Fibroblast of the aortic adventitia (primary cell): ENCODE measurements at regions not wholly inside any gene's neighbourhood (a gene's known extent, or its start where the extent isn't known, plus 50 kb on each side); places are given as distances from the start of the nearest gene placed in this dataset.

Source experiments
- DNase-seq: peaks from one replicate; pipeline ENCODE4 v3.0.0-alpha.2; 2010; ENCODE audit warnings: low read depth
- H3K4me3 ChIP-seq: 2 replicates; pipeline ENCODE4 v1.5.1; 2011; ENCODE audit warnings: low read depth, mild to moderate bottlenecking, control low read depth, low read length, moderate library complexity
- TF ChIP-seq, protein P1 (sequence below): IDR thresholded peaks from 2 replicates; pipeline ENCODE4 v1.5.1; 2011; ENCODE audit warnings: mild to moderate bottlenecking, low read length, control low read depth, inconsistent platforms; ENCODE audit not compliant: insufficient read depth

DNA sequence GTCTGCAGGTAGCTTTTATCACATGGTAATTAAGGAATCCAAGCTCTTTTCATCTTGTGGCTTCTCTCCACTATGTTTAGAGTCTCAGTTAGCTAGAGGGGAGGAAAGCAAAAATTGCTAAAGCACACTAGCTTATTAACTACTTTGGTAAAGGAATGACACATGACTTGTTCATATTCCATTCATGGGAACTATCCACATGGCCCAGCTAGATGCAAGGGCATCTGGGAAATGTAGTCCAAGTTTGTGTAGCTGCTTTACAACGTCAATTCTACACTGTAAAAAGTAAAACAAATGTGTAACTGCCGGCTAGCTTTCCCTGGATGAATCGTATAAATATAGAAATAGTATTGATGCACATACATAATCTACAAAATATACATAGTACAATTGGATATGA lies 244.5 kb upstream of the LRFN5 start:
- TF ChIP-seq, protein P1, sequence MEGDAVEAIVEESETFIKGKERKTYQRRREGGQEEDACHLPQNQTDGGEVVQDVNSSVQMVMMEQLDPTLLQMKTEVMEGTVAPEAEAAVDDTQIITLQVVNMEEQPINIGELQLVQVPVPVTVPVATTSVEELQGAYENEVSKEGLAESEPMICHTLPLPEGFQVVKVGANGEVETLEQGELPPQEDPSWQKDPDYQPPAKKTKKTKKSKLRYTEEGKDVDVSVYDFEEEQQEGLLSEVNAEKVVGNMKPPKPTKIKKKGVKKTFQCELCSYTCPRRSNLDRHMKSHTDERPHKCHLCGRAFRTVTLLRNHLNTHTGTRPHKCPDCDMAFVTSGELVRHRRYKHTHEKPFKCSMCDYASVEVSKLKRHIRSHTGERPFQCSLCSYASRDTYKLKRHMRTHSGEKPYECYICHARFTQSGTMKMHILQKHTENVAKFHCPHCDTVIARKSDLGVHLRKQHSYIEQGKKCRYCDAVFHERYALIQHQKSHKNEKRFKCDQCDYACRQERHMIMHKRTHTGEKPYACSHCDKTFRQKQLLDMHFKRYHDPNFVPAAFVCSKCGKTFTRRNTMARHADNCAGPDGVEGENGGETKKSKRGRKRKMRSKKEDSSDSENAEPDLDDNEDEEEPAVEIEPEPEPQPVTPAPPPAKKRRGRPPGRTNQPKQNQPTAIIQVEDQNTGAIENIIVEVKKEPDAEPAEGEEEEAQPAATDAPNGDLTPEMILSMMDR: no peak
- DNase-seq: no peak

DNA sequence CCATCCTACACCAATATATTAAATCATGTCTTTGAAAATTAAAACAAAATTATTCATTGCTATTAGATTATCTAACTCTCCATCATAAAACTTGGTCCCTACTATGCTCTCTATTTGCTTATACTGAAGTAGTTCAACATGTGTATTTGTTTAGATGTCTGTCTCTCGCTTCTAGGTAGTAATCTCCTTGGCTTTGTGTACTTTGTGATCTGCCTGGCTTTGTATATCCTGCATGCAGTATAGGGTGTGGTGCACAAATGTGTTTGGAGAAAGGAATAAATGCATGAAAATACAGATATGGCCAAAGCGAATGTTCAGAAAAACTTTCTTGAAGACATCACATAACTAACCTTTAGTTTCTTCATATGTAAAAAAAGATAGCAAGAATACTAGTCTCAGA lies 246.6 kb upstream of the LRFN5 start:
- no peak for DNase-seq
- no peak overlapping the region for H3K4me3 ChIP-seq
- TF ChIP-seq, protein P1: no peak

More for the DNA sequence above, 244.5 kb upstream of the LRFN5 start:
- H3K4me3 ChIP-seq: no peak overlapping the region

DNA sequence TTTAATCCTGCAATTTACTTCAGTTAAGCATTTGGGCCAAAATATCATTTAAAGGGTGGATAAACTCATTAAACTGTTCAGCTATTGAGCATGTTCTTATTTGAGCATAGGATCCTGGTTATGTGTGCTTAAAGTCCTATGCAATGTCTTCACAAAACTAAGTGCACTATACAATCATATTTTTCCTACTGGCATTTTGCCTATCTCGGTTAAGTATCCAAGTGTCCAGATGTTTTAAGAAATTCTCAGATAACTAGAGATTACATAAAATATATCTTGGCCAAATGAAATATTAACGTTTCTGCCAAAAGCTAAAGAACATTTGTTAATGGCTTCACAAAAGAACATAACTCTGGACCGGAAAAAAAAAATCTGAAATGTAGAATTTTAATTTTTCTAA lies 250.8 kb upstream of the LRFN5 start:
- DNase-seq: no peak
- no peak overlapping the region for H3K4me3 ChIP-seq
- TF ChIP-seq, protein P1: no peak

DNA sequence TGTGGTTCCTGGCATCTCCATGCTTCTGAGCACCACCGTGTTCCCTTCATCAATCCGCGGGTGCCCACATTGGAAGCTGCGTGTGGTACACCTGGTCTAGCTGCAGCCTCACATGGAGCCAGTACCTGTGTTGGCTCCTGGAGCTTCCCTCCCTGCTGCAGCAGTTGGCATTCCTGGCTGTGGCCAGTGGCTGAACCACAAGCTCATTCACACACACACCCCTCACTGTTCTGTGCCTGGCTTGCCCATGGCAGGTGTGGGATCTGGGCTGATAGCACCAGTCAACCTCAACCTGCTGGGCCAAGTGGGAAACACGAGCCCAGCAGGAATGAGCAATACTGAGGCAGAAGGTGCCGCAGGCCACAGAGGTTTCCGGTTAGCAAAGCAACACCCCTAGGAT lies 256.2 kb upstream of the LRFN5 start:
- no peak for DNase-seq
- no peak overlapping the region for H3K4me3 ChIP-seq
- TF ChIP-seq, protein P1: no peak

DNA sequence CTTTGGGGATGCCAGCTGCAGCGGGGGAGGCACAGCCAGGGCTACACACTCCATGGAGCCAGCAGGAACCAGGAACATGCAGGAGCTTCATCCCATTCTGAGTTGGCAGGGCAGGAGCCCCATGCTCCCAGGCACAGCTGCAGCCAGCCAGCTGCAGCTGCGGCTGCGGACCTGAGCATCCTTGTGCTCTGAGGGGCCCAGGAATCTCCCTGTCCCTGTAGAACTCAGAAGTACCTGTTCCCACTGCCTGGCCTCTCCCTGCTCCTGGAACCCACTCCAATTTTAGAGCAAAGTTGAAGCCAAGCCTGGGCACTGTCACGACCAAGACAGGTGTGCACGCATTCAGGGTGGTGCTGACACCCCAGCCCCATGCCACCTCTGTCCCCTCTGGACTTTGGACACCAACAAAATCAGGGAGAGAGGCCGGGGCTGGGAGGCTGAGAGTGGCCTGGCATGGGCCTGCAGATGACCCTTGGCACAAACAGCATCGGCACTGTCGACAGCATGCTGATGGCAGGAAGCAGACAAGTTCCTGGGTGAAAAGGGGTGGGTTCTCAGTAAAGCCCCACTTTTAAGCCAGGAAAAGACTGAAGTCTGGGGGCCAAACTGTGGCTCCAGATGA lies 257.3 kb upstream of the LRFN5 start:
- no peak overlapping the region for H3K4me3 ChIP-seq
- DNase-seq: no peak
- TF ChIP-seq, protein P1: no peak

DNA sequence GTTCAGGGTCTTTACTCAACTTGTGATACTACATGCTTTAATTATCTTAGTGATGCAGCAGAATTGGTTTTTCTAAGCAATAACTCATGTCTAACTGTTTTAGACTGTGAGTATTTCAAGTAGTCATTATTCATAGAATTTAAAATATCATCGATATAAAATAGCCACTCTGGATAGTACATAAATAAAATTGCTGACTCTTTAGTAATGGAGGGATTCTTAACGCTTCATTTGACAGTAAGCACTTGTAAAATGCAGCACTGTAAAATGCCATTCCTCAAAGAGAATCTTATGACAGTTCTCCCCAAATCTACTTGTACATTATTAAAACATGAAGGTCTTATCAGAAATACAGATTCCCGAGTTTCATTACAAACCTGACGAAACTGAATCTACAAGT lies 262.8 kb upstream of the LRFN5 start:
- TF ChIP-seq, protein P1: no peak
- no peak for DNase-seq
- no peak overlapping the region for H3K4me3 ChIP-seq

DNA sequence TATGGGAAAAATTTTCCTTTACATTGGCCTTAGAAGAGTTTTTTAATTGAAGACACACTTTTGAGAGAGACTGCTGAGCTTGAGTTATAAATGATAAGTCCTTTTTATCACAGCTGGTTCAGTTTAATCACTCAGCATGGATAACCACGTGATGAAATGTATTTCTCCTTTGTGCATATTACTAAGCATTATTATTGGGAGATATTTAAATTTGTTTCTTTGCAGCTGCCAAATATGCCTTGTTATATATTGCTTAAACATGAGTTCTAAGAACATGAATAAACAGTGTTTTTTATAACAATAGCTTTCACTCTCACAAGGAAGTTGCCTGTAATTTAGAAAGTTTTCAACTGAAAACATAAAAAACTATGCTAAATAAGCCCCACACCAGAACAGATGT lies 293.5 kb upstream of the LRFN5 start:
- no peak overlapping the region for H3K4me3 ChIP-seq
- TF ChIP-seq, protein P1: no peak
- DNase-seq: no peak
